Lung (tissue), 11 donors: ENCODE measurements at regions not wholly inside any gene's neighbourhood (a gene's known extent, or its start where the extent isn't known, plus 50 kb on each side); places are given as distances from the start of the nearest gene placed in this dataset.

Experiments
- ATAC-seq: fragments of 200-7000 bp; cut with Tn5 transposase; one replicate; pipeline ENCODE4 v1.9.1; 2020; ENCODE audit warnings: moderate number of reproducible peaks; ENCODE audit not compliant: insufficient read depth, low FRiP score
- DNase-seq, 3 donors: peaks; one replicate each; pipeline ENCODE4 v3.0.0-alpha.2; 2013 to 2017
- H3K27ac ChIP-seq, 2 donors: one replicate each; pipeline ENCODE4 v1.5.1; 2013; ENCODE audit warnings: mild to moderate bottlenecking in 2 of 2, moderate library complexity in 2 of 2, control low read depth in 1 of 2, inconsistent platforms in 1 of 2, low read depth in 1 of 2, low read length in 1 of 2
- H3K27me3 ChIP-seq, 3 donors: one replicate each; pipeline ENCODE4 v1.5.1; 2013; ENCODE audit warnings: low read length in 2 of 3; ENCODE audit not compliant: control insufficient read depth in 3 of 3, insufficient read depth in 3 of 3
- H3K36me3 ChIP-seq, 4 donors: one replicate each; pipeline ENCODE4 v1.5.1; 2013; ENCODE audit warnings: low read length in 4 of 4, mild to moderate bottlenecking in 1 of 4, moderate library complexity in 1 of 4; ENCODE audit not compliant: control insufficient read depth in 4 of 4, insufficient read depth in 4 of 4
- H3K4me1 ChIP-seq, 5 donors: one replicate each; pipeline ENCODE4 v1.5.1; 2013; ENCODE audit warnings: low read length in 5 of 5, mild to moderate bottlenecking in 2 of 5, moderate library complexity in 1 of 5; ENCODE audit not compliant: control insufficient read depth in 5 of 5, insufficient read depth in 5 of 5
- H3K4me3 ChIP-seq: one replicate; pipeline ENCODE4 v1.5.1; 2013; ENCODE audit warnings: mild to moderate bottlenecking, control low read depth, moderate library complexity
- H3K9ac ChIP-seq, 2 donors: one replicate each; pipeline ENCODE4 v1.5.1; 2013; ENCODE audit warnings: low read length in 2 of 2, control low read depth in 1 of 2; ENCODE audit not compliant: insufficient read depth in 1 of 2
- H3K9me3 ChIP-seq, 4 donors: one replicate each; pipeline ENCODE4 v1.5.1; 2013; ENCODE audit warnings: low read length in 3 of 4, mild to moderate bottlenecking in 1 of 4, moderate library complexity in 1 of 4; ENCODE audit not compliant: control insufficient read depth in 4 of 4, insufficient read depth in 3 of 4
- WGBS, 2 donors: extraction: QIAGEN DNeasy Blood & Tissue Kit; methylation state at CpG; one replicate each; pipeline ENCODE4 v1.1.7; 2013; 5-methylcytosine and 5-hydroxymethylcytosine counted together
- TF ChIP-seq, protein P1 (sequence below): IDR thresholded peaks from 2 replicates; pipeline ENCODE4 v1.5.1; 2012; ENCODE audit warnings: mild to moderate bottlenecking; ENCODE audit errors: control extremely low read depth, extremely low read depth
- donor health status: control.
- donor health status: control.
- donor health status: Bipolar disorder and iron deficiency.
- donor health status: healthy.
- donor health status: DM: yes; HTN: yes; CAD: no.

DNA sequence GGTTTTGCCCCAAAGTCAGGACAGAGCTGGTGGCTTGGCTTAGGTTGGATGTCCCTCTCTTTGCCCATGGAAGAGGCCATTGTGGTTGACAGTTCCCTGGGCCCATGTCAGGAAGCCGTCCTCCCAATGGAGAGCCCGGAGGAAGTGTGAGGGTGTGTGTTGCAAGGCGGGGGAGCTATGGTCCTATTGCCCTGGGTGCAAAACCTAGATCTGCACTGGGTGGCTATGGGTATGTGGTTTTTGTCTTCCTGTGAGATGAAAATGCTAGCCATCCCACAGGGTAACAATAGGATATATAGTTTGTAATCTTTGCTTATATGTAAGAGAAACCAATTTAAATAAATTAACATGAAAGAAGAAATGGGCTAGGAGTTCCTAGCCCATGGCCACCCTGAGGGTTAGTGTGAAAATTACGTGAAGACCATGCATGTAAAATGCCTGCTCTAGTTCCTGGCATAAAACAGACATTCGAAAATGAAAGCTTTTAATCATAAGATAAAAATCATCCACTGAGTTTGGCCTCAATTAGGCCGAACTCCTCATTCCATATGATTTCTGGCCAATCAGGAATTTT is 189.2 kb downstream of the PLPP4 start:
- Histone ChIP-seq H3K27me3 (no peaks in the 10 kb centered on the region), H3K36me3 (no peaks in the 10 kb centered on the region), H3K27ac (no peak overlapping the region), H3K9ac (no peak overlapping the region), H3K4me1 (no peaks in the 10 kb centered on the region), H3K9me3 (no peaks in the 10 kb centered on the region), H3K4me3 (no peak overlapping the region)
- no peak for ATAC-seq
- WGBS, 2 donors, result 81 to 82% methylated on average over 6 of the region's 6 CpGs
- no peak for DNase-seq
- TF ChIP-seq, protein P1, sequence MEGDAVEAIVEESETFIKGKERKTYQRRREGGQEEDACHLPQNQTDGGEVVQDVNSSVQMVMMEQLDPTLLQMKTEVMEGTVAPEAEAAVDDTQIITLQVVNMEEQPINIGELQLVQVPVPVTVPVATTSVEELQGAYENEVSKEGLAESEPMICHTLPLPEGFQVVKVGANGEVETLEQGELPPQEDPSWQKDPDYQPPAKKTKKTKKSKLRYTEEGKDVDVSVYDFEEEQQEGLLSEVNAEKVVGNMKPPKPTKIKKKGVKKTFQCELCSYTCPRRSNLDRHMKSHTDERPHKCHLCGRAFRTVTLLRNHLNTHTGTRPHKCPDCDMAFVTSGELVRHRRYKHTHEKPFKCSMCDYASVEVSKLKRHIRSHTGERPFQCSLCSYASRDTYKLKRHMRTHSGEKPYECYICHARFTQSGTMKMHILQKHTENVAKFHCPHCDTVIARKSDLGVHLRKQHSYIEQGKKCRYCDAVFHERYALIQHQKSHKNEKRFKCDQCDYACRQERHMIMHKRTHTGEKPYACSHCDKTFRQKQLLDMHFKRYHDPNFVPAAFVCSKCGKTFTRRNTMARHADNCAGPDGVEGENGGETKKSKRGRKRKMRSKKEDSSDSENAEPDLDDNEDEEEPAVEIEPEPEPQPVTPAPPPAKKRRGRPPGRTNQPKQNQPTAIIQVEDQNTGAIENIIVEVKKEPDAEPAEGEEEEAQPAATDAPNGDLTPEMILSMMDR, result no peak

- Histone ChIP-seq H3K4me1 (no peaks in the 10 kb centered on the region), H3K27me3 (no peaks in the 10 kb centered on the region), H3K9me3 (no peaks in the 10 kb centered on the region), H3K36me3 (no peaks in the 10 kb centered on the region), H3K4me3 (no peak overlapping the region), H3K9ac (no peak overlapping the region), H3K27ac (no peak overlapping the region)
- WGBS, 2 donors, result 90 to 91% methylated on average over 5 of the region's 5 CpGs
- TF ChIP-seq, protein P1, result no peak
- no peak for DNase-seq
- no peak for ATAC-seq
Measured at GRCh38 chr10:120646738-120647456, 189.9 kb downstream of the PLPP4 start.

GRCh38 chr10:120650705-120651399 is 193.8 kb downstream of the PLPP4 start:
- H3K9ac ChIP-seq, result no peak overlapping the region
- H3K9me3 ChIP-seq, result no peaks in the 10 kb centered on the region
- DNase-seq (no peak), ATAC-seq (no peak)
- WGBS, 2 donors, result 85 to 89% methylated on average over 7 of the region's 7 CpGs
- no peaks in the 10 kb centered on the region for H3K36me3 ChIP-seq
- H3K4me3 ChIP-seq, result no peak overlapping the region
- TF ChIP-seq, protein P1, result no peak
- H3K27ac ChIP-seq, result no peak overlapping the region
- no peaks in the 10 kb centered on the region for H3K4me1 ChIP-seq
- H3K27me3 ChIP-seq, result no peaks in the 10 kb centered on the region
